MCF 10A (cell line): ENCODE measurements at regions not wholly inside any gene's neighbourhood (a gene's known extent, or its start where the extent isn't known, plus 50 kb on each side); places are given as distances from the start of the nearest gene placed in this dataset.
A peak's percentile ranks its signal among the peaks of the same experiment; 100 is the strongest.

Experiments used
- BruUV-seq: library from RNA; stranded (reverse); fragments of 400-500 nt; replicated peaks from 2 replicates; lab custom pipeline; 2021; lab: Mats Ljungman, UMichigan
- CTCF ChIA-PET: fragments of 300-600 bp; sonication (Branson Sonifier 250); formaldehyde crosslinking; extraction: SDS; loops from one replicate; lab custom pipeline; 2021; ENCODE audit warnings: antibody characterized with exemption, inconsistent platforms; lab: Yijun Ruan, JAX
- POLR2A ChIA-PET: fragments of 300-600, 350-650 bp; sonication (Branson Sonifier 250); formaldehyde crosslinking; extraction: SDS; loops from one replicate; lab custom pipeline; 2020; ENCODE audit warnings: antibody characterized with exemption, inconsistent platforms; lab: Yijun Ruan, JAX
- DNase-seq: peaks from one replicate; pipeline ENCODE4 v3.0.0-alpha.2; 2018; ENCODE audit not compliant: unreplicated experiment
- H3K27ac Mint-ChIP-seq: one replicate; pipeline ENCODE4 v1.8.0; 2022; ENCODE audit warnings: mild to moderate bottlenecking, low read depth, mixed read lengths; ENCODE audit not compliant: unreplicated experiment
- H3K27me3 Mint-ChIP-seq: one replicate; pipeline ENCODE4 v1.8.0; 2022; ENCODE audit warnings: mixed read lengths; ENCODE audit not compliant: insufficient read depth, unreplicated experiment
- H3K36me3 Mint-ChIP-seq: one replicate; pipeline ENCODE4 v1.8.0; 2022; ENCODE audit warnings: mild to moderate bottlenecking, moderate library complexity, mixed read lengths; ENCODE audit not compliant: insufficient read depth, unreplicated experiment
- H3K4me1 Mint-ChIP-seq: one replicate; pipeline ENCODE4 v1.8.0; 2022; ENCODE audit warnings: mixed read lengths; ENCODE audit not compliant: insufficient read depth, unreplicated experiment
- H3K4me3 Mint-ChIP-seq: one replicate; pipeline ENCODE4 v1.8.0; 2022; ENCODE audit warnings: mild to moderate bottlenecking, moderate library complexity, mixed read lengths; ENCODE audit not compliant: unreplicated experiment
- H3K9me3 Mint-ChIP-seq: one replicate; pipeline ENCODE4 v1.8.0; 2022; ENCODE audit warnings: mixed read lengths; ENCODE audit not compliant: unreplicated experiment
- intact Hi-C: fragments of 100-400 bp; cut with micrococcal nuclease; formaldehyde crosslinking; loops from 2 replicates; pipeline ENCODE4 v1.14.1; 2022
- TF ChIP-seq, protein P1 (sequence below): fragments of 200-600 bp; IDR thresholded peaks from one replicate; pipeline ENCODE4 v1.8.0; 2022; ENCODE audit warnings: antibody characterized with exemption, mild to moderate bottlenecking; ENCODE audit not compliant: unreplicated experiment

GRCh38 chr14:97489750-97490149 lies 692.6 kb downstream of the VRK1 start:
- TF ChIP-seq, protein P1, sequence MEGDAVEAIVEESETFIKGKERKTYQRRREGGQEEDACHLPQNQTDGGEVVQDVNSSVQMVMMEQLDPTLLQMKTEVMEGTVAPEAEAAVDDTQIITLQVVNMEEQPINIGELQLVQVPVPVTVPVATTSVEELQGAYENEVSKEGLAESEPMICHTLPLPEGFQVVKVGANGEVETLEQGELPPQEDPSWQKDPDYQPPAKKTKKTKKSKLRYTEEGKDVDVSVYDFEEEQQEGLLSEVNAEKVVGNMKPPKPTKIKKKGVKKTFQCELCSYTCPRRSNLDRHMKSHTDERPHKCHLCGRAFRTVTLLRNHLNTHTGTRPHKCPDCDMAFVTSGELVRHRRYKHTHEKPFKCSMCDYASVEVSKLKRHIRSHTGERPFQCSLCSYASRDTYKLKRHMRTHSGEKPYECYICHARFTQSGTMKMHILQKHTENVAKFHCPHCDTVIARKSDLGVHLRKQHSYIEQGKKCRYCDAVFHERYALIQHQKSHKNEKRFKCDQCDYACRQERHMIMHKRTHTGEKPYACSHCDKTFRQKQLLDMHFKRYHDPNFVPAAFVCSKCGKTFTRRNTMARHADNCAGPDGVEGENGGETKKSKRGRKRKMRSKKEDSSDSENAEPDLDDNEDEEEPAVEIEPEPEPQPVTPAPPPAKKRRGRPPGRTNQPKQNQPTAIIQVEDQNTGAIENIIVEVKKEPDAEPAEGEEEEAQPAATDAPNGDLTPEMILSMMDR = no peak
- Mint-ChIP-seq H3K4me1 (no peaks in the 10 kb centered on the region), H3K27ac (no peak overlapping the region), H3K9me3 (peaks cover 8% of the 10 kb centered on the region), H3K36me3 (no peaks in the 10 kb centered on the region), H3K4me3 (no peak overlapping the region), H3K27me3 (no peaks in the 10 kb centered on the region)
- ChIA-PET CTCF (interaction anchor here (0.6 to 0.7 kb wide), 2 partner anchors 11 to 663 kb away, joined by 3 read pairs; no protein-coding TSS in a partner anchor), POLR2A (no interaction called here)
- BruUV-seq = no TSS peak
- no peak for DNase-seq
- intact Hi-C loops = no loop called here

GRCh38 chr14:97490521-97491070 lies 693.4 kb downstream of the VRK1 start:
- H3K9me3 Mint-ChIP-seq = peaks cover 8% of the 10 kb centered on the region
- no peak overlapping the region for H3K4me3 Mint-ChIP-seq
- H3K36me3 Mint-ChIP-seq = no peaks in the 10 kb centered on the region
- CTCF ChIA-PET = no interaction called here
- H3K27ac Mint-ChIP-seq = no peak overlapping the region
- no TSS peak for BruUV-seq
- POLR2A ChIA-PET = no interaction called here
- DNase-seq = no peak
- TF ChIP-seq, protein P1 = no peak
- intact Hi-C loops = no loop called here
- H3K27me3 Mint-ChIP-seq = no peaks in the 10 kb centered on the region
- H3K4me1 Mint-ChIP-seq = no peaks in the 10 kb centered on the region

GRCh38 chr14:97491697-97492096 lies 694.5 kb downstream of the VRK1 start:
- Mint-ChIP-seq H3K27ac (no peak overlapping the region), H3K36me3 (no peaks in the 10 kb centered on the region), H3K4me3 (no peak overlapping the region), H3K4me1 (no peaks in the 10 kb centered on the region), H3K27me3 (no peaks in the 10 kb centered on the region), H3K9me3 (peaks cover 8% of the 10 kb centered on the region)
- peak; percentile 13 for DNase-seq
- ChIA-PET CTCF (no interaction called here), POLR2A (no interaction called here)
- TF ChIP-seq, protein P1 = no peak
- BruUV-seq = no TSS peak
- intact Hi-C loops = no loop called here

DNA sequence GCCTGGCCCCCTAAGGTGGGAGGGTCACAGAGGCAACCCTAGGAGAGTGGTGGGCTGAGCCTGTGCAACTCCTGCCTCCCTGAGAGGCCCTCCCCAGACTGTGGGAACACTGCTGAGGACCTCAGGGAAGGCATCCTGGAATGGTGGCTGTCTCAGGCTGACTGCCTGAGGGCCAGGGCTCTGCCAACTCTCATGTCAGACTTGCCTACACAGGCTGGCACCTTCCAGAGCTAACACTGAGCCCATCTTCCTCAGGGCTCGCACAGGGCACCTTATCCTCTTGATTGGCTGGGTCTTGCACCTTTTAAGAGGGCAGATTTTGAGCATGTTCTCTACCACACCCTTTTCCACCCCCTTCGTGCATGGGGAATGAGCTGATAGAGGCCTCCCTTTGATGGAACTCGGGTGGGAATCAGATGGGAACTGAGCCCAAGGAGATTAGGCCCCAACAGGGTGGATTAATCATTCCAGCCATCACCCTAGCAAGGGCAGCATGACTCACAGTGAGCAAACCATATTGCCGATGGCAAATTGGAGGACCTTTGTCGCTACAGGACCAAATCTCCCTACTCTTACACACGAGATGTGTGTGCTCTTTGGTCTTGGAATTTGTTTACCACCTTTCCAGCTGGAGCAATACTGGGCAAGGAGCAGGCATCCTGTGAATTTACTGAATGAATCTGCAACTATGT lies 702.8 kb downstream of the VRK1 start:
- BruUV-seq = no TSS peak
- TF ChIP-seq, protein P1 = no peak
- Mint-ChIP-seq H3K9me3 (no peaks in the 10 kb centered on the region), H3K27me3 (no peaks in the 10 kb centered on the region), H3K27ac (no peak overlapping the region), H3K36me3 (no peaks in the 10 kb centered on the region), H3K4me3 (no peak overlapping the region), H3K4me1 (peaks cover 5% of the 10 kb centered on the region)
- ChIA-PET CTCF (interaction anchor here (0.7 kb wide), 1 partner anchor 66 kb away, joined by 3 read pairs; no protein-coding TSS in a partner anchor), POLR2A (interaction anchor here (0.6 to 1.3 kb wide), 2 partner anchors 24 to 65 kb away, joined by 3 read pairs; no protein-coding TSS in a partner anchor)
- intact Hi-C loops = no loop called here
- DNase-seq = peak; percentile 66
